Type B pancreatic cell (in vitro differentiated cells): ENCODE measurements at regions not wholly inside any gene's neighbourhood (a gene's known extent, or its start where the extent isn't known, plus 50 kb on each side); places are given as distances from the start of the nearest gene placed in this dataset.

Experiments used
- DNase-seq: peaks from one replicate; pipeline ENCODE4 v3.0.0; 2021; ENCODE audit warnings: mixed read lengths; ENCODE audit not compliant: unreplicated experiment; ENCODE audit errors: extremely low spot score
- H3K27ac Mint-ChIP-seq: 2 replicates; pipeline ENCODE4 v1.8.0; 2021; ENCODE audit warnings: mild to moderate bottlenecking, mixed read lengths
- H3K27me3 Mint-ChIP-seq: 2 replicates; pipeline ENCODE4 v1.8.0; 2021; ENCODE audit warnings: mixed read lengths
- H3K36me3 Mint-ChIP-seq: 2 replicates; pipeline ENCODE4 v1.8.0; 2021; ENCODE audit warnings: mixed read lengths
- H3K4me1 Mint-ChIP-seq: one replicate; pipeline ENCODE4 v1.8.0; 2021; ENCODE audit warnings: mixed read lengths; ENCODE audit not compliant: unreplicated experiment
- H3K4me3 Mint-ChIP-seq: 2 replicates; pipeline ENCODE4 v1.8.0; 2021; ENCODE audit warnings: mild to moderate bottlenecking, mixed read lengths
- H3K9me3 Mint-ChIP-seq: 2 replicates; pipeline ENCODE4 v1.8.0; 2021; ENCODE audit warnings: mixed read lengths
- TF ChIP-seq, protein P1 (sequence below): fragments of 200-600 bp; sonication (generic); conservative IDR thresholded peaks from 2 replicates; pipeline ENCODE4 v1.5.0; 2021; ENCODE audit warnings: antibody characterized with exemption, mild to moderate bottlenecking

DNA sequence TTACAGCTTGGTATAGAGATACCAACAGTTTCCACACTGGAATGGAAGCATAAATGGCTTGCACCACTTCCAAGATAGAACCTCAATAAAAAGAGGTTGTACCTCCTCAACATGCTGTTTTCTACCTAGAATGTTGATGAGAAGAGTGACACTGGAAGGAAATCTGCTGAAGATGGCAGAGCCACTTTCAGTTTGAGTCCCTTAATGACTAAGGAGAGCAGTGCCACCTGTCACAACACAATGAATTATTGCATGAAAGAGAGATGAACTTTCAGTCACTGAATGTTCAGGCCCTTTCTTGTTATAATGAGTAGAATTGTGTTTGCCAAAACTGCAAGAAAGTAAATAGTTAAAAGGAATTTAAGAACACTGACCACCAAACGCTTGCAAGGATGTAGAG, 958.5 kb downstream of the DTWD2 start:
- Mint-ChIP-seq H3K27me3 (no peaks in the 10 kb centered on the region), H3K27ac (no peak overlapping the region), H3K4me3 (no peak overlapping the region), H3K9me3 (no peaks in the 10 kb centered on the region), H3K36me3 (no peaks in the 10 kb centered on the region), H3K4me1 (no peaks in the 10 kb centered on the region)
- TF ChIP-seq, protein P1, sequence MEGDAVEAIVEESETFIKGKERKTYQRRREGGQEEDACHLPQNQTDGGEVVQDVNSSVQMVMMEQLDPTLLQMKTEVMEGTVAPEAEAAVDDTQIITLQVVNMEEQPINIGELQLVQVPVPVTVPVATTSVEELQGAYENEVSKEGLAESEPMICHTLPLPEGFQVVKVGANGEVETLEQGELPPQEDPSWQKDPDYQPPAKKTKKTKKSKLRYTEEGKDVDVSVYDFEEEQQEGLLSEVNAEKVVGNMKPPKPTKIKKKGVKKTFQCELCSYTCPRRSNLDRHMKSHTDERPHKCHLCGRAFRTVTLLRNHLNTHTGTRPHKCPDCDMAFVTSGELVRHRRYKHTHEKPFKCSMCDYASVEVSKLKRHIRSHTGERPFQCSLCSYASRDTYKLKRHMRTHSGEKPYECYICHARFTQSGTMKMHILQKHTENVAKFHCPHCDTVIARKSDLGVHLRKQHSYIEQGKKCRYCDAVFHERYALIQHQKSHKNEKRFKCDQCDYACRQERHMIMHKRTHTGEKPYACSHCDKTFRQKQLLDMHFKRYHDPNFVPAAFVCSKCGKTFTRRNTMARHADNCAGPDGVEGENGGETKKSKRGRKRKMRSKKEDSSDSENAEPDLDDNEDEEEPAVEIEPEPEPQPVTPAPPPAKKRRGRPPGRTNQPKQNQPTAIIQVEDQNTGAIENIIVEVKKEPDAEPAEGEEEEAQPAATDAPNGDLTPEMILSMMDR, result no peak
- DNase-seq, result no peak

DNA sequence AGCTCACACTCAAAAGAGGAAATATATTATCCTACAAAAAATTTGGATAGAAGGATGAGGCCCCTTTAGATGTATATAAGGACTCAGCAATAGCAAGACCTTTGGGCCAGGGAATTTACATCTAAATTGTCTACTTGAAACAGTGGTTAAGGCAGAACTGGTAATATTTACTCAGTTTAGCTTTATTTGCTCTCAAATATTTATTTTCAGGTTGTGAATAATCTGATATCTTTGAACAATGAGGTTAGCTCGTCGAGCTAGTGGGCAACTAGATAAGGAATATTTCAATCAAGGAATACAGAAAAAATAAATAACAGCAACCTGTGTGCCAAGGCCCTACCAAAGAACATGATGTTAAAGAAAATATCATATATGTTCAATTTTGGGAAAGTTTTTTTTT, 966.3 kb downstream of the DTWD2 start:
- no peak overlapping the region for H3K4me3 Mint-ChIP-seq
- H3K27ac Mint-ChIP-seq, result no peak overlapping the region
- no peaks in the 10 kb centered on the region for H3K4me1 Mint-ChIP-seq
- no peaks in the 10 kb centered on the region for H3K36me3 Mint-ChIP-seq
- H3K27me3 Mint-ChIP-seq, result no peaks in the 10 kb centered on the region
- TF ChIP-seq, protein P1, result no peak
- H3K9me3 Mint-ChIP-seq, result no peaks in the 10 kb centered on the region
- DNase-seq, result no peak

DNA sequence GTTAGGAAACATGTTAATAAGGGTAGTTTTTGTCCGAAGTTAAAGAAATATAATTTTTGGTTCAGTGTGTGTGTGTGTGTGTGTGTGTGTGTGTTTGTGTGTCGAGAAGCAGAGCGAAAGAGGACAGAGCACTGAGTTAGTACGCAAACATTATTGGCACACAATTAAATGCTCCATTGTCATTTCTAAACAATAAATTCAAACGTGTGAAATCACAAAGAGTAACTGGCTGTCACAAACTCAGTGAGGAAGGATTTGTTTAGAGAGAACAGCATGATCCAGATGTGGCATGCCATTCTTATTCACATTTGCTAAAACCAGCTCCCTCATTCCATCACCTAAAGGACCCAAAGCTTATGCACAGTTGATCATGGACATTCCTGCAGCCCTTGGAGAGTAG, 970.8 kb downstream of the DTWD2 start:
- no peak for DNase-seq
- no peak overlapping the region for H3K4me3 Mint-ChIP-seq
- no peaks in the 10 kb centered on the region for H3K4me1 Mint-ChIP-seq
- H3K9me3 Mint-ChIP-seq, result no peaks in the 10 kb centered on the region
- H3K27ac Mint-ChIP-seq, result no peak overlapping the region
- H3K36me3 Mint-ChIP-seq, result no peaks in the 10 kb centered on the region
- no peaks in the 10 kb centered on the region for H3K27me3 Mint-ChIP-seq
- TF ChIP-seq, protein P1, result no peak

DNA sequence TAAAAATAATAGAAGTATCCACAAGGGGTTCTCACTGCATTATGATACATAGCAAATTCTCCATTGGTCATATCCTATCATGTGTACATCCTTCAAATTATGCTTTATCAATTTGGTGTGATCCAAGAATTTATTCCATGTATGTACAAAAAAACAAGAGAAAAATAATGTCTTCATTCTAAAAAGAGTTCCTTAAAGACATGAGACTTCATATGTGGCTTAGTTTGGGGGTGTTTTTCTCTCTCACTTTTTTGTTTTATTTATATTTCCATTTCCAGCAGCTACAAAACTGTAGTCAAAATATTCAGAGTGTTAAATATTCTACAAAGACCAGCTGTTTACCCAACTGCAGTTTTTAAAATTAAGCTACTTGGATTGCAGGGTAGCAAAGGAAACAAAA, 972.0 kb downstream of the DTWD2 start:
- H3K9me3 Mint-ChIP-seq, result no peaks in the 10 kb centered on the region
- H3K36me3 Mint-ChIP-seq, result no peaks in the 10 kb centered on the region
- H3K4me1 Mint-ChIP-seq, result no peaks in the 10 kb centered on the region
- no peak overlapping the region for H3K4me3 Mint-ChIP-seq
- no peak overlapping the region for H3K27ac Mint-ChIP-seq
- TF ChIP-seq, protein P1, result no peak
- no peaks in the 10 kb centered on the region for H3K27me3 Mint-ChIP-seq
- no peak for DNase-seq

DNA sequence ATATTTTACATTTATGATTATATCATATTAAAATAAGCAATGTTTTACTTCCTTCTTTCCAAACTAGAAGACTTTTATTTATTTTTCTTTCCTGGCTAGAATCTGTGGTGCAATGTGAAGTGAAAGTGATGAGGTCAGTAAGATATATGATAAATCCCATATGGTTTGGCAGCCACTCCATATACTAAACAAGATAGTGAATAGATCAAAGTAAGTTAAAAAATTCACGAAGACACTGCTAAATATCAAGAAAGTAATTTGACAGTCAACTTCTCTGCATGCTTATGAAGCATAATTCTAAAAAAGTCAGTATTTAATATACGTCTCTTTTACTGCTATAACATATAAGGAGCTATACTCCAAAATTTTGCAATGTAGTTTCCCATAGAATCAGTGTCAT, 972.8 kb downstream of the DTWD2 start:
- no peaks in the 10 kb centered on the region for H3K4me1 Mint-ChIP-seq
- no peak overlapping the region for H3K4me3 Mint-ChIP-seq
- no peaks in the 10 kb centered on the region for H3K36me3 Mint-ChIP-seq
- no peak overlapping the region for H3K27ac Mint-ChIP-seq
- TF ChIP-seq, protein P1, result no peak
- no peak for DNase-seq
- H3K9me3 Mint-ChIP-seq, result no peaks in the 10 kb centered on the region
- H3K27me3 Mint-ChIP-seq, result no peaks in the 10 kb centered on the region

DNA sequence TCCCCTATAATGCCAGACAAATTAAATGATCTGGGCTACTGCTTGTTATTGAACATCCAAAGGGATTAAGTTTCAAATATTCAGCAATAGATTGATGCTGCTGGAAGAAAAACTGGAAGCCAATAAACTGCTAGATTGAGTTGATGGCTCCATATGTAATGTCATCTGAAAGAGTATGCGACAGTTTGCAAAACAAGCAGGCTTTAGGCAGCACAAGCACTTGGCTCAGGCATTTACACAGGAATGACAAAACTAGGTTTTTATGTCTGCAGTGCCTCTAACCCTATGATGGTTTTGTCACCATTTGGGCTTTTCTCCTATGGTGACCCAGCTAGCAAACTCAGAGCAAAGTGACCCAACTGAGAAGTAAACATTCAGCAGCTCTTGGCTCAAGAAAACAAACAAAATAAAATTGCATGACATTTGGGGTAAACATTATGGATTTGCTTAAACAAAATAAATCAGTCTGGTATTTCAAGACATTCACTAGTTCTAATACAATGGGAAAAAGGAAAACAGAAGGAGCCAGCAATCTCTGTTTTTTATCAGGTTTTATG, 978.5 kb downstream of the DTWD2 start:
- Mint-ChIP-seq H3K4me3 (no peak overlapping the region), H3K36me3 (no peaks in the 10 kb centered on the region), H3K27me3 (no peaks in the 10 kb centered on the region), H3K4me1 (no peaks in the 10 kb centered on the region), H3K9me3 (no peaks in the 10 kb centered on the region), H3K27ac (no peak overlapping the region)
- no peak for DNase-seq
- TF ChIP-seq, protein P1, result no peak
